ENCODE measurements at regions not wholly inside any gene's neighbourhood (a gene's known extent, or its start where the extent isn't known, plus 50 kb on each side); places are given as distances from the start of the nearest gene placed in this dataset.

- TF ChIP-seq CTCF (IDR thresholded peaks at IDR 0.05): no peak
These were observed 357.8 kb downstream of the TLL1 start for GRCh38 chr4:166230841-166231240.

DNA sequence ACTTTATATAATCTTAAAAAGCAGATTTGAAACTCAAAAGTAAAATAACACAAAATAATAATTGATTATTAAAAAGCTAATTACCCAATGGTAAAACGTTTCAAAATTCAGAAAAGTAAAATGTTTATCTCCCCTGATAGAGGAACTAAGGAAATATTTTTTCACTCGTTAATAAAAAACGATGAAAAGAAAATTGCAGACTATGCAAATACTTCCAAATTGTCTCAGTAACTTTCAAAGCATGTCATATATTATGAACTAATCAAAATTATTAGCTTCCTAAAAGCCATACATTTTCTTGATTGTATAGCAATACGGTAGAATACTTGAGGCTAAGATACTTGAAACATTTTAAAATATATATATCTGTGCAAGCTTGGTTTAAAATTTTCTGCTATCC, 366.3 kb downstream of the TLL1 start:
- no peak for TF ChIP-seq CTCF (IDR thresholded peaks at IDR 0.05)

GRCh38 chr4:166252487-166253402, 379.7 kb downstream of the TLL1 start:
- peak; percentile 53 for TF ChIP-seq CTCF (IDR thresholded peaks at IDR 0.05)

- TF ChIP-seq CTCF (IDR thresholded peaks at IDR 0.05): no peak
These were observed 384.2 kb downstream of the TLL1 start for GRCh38 chr4:166257276-166257675.

GRCh38 chr4:166257891-166258290, 384.9 kb downstream of the TLL1 start:
- no peak for TF ChIP-seq CTCF (IDR thresholded peaks at IDR 0.05)

GRCh38 chr4:166259081-166259480, 386.0 kb downstream of the TLL1 start:
- no peak for TF ChIP-seq CTCF (IDR thresholded peaks at IDR 0.05)

- TF ChIP-seq CTCF (IDR thresholded peaks at IDR 0.05): no peak
These were observed 401.2 kb downstream of the TLL1 start for GRCh38 chr4:166274136-166274761.

All from LNCAP (cell line).